Gastroesophageal sphincter (tissue), 4 donors: ENCODE measurements at regions not wholly inside any gene's neighbourhood (a gene's known extent, or its start where the extent isn't known, plus 50 kb on each side); places are given as distances from the start of the nearest gene placed in this dataset.

ENCODE experiments used
- ATAC-seq: fragments of 150-250 bp; one replicate; pipeline ENCODE4 v1.9.1; 2016; ENCODE audit warnings: mild to moderate bottlenecking, moderate library complexity
- H3K27ac ChIP-seq, 4 donors: fragments of 200-600 bp; sonication (generic) in 3 of 4; 1 replicate in 3 of 4; 2 replicates in 1 of 4; pipeline ENCODE4 v1.5.1; 2016 to 2019
- H3K27me3 ChIP-seq: fragments of 200-600 bp; sonication (generic); one replicate; pipeline ENCODE4 v1.5.1; 2019
- H3K36me3 ChIP-seq, 2 donors: fragments of 200-600 bp; sonication (generic); one replicate each; pipeline ENCODE4 v1.5.1; 2019; ENCODE audit warnings: control low read depth in 1 of 2
- H3K4me1 ChIP-seq, 3 donors: fragments of 200-600 bp; sonication (generic); 1 replicate in 2 of 3; 2 replicates in 1 of 3; pipeline ENCODE4 v1.5.1; 2016 to 2019; ENCODE audit warnings: control low read depth in 2 of 3
- H3K4me3 ChIP-seq, 2 donors: fragments of 200-600 bp; sonication (generic); one replicate each; pipeline ENCODE4 v1.5.1; 2019; ENCODE audit warnings: mild to moderate bottlenecking in 1 of 2, moderate library complexity in 1 of 2
- H3K9me3 ChIP-seq, 3 donors: fragments of 200-600 bp; sonication (generic); one replicate each; pipeline ENCODE4 v1.5.1; 2017 to 2019; ENCODE audit warnings: control low read depth in 2 of 3
- EP300 ChIP-seq: sonication (generic); formaldehyde crosslinking; IDR thresholded peaks from one replicate; pipeline ENCODE4 v1.6.1; 2017; ENCODE audit warnings: antibody characterized with exemption, mild to moderate bottlenecking
- POLR2A ChIP-seq, 2 donors: fragments of 450-650 bp; IDR thresholded peaks; one replicate each; pipeline ENCODE4 v1.6.1; 2017; ENCODE audit warnings: antibody characterized with exemption in 2 of 2, mild to moderate bottlenecking in 2 of 2, moderate library complexity in 1 of 2
- POLR2AphosphoS5 ChIP-seq: sonication (generic); formaldehyde crosslinking; IDR thresholded peaks from one replicate; pipeline ENCODE4 v1.6.1; 2017; ENCODE audit warnings: antibody characterized with exemption
- WGBS, 2 donors: methylation state at CpG; one replicate each; pipeline ENCODE4 v1.1.5; 2018; ENCODE audit warnings: low coverage in 1 of 2; 5-methylcytosine and 5-hydroxymethylcytosine counted together
- TF ChIP-seq, protein P1 (sequence below), 4 experiments: fragments of 200-600 bp in 2 of 4; fragments of 450-650 bp in 2 of 4; sonication (generic) in 1 of 4; IDR thresholded peaks; one replicate each; pipeline ENCODE4 v1.5.1; 2017 to 2019; ENCODE audit warnings: antibody characterized with exemption in 4 of 4, mild to moderate bottlenecking in 2 of 4, moderate library complexity in 2 of 4

DNA sequence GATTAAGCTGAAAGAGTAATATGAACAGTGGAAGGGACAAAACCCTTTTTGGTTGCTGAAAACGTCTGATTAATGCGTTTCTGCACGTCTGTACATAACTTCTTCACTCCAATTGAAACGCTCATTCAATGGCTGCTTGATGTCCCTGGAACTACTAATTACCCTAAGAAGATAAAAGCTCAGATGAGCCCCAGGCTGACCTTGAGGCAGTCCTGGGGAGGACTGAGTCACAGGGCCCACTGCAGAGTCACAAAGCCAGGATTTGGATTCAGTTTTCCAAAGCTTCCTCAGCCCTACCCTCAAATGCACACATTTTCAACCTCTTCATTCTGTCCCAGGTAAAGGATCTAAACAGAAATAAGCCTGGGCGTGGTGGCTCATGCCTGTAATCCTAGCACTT, 75.0 kb upstream of the FLT1 start:
- Histone ChIP-seq H3K27ac (no peak overlapping the region), H3K27me3 (no peaks in the 10 kb centered on the region), H3K9me3 (no peaks in the 10 kb centered on the region), H3K4me1 (no peaks in the 10 kb centered on the region), H3K4me3 (no peak overlapping the region), H3K36me3 (no peaks in the 10 kb centered on the region)
- TF ChIP-seq, protein P1, sequence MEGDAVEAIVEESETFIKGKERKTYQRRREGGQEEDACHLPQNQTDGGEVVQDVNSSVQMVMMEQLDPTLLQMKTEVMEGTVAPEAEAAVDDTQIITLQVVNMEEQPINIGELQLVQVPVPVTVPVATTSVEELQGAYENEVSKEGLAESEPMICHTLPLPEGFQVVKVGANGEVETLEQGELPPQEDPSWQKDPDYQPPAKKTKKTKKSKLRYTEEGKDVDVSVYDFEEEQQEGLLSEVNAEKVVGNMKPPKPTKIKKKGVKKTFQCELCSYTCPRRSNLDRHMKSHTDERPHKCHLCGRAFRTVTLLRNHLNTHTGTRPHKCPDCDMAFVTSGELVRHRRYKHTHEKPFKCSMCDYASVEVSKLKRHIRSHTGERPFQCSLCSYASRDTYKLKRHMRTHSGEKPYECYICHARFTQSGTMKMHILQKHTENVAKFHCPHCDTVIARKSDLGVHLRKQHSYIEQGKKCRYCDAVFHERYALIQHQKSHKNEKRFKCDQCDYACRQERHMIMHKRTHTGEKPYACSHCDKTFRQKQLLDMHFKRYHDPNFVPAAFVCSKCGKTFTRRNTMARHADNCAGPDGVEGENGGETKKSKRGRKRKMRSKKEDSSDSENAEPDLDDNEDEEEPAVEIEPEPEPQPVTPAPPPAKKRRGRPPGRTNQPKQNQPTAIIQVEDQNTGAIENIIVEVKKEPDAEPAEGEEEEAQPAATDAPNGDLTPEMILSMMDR (IDR thresholded peaks at IDR 0.05), result no peak
- no peak for TF ChIP-seq EP300
- TF ChIP-seq POLR2AphosphoS5, result no peak
- no peak for TF ChIP-seq POLR2A (IDR thresholded peaks at IDR 0.05)
- WGBS, 2 donors, result 82 to 85% methylated on average over 4 of the region's 5 CpGs
- ATAC-seq, result no peak

DNA sequence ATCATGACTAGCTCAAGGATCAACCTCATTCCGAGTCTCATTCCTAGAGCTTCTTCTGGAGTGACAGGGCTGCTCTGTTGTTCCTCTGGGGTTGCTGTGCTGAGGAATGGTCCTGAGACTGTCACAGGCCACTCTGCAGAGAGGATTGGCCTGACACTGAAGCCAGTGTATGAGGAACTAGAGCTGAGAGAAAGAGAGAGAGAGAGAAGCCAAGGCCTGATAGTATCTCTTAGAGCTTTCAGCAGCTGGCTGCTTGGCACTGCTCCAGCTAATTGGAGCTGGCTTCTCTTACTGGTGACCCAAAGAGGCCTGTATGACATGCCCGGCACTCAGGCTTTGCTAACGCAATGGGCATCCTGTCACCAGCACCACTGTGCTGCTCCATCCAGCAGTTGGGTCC, 73.4 kb upstream of the FLT1 start:
- no peaks in the 10 kb centered on the region for H3K9me3 ChIP-seq
- no peaks in the 10 kb centered on the region for H3K4me1 ChIP-seq
- H3K36me3 ChIP-seq, result no peaks in the 10 kb centered on the region
- no peaks in the 10 kb centered on the region for H3K27me3 ChIP-seq
- 44% methylated on average over 3 of the region's 3 CpGs; no CpG with 5 or more reads in 1 of the 2 donors for WGBS, 2 donors
- H3K4me3 ChIP-seq, result no peak overlapping the region
- TF ChIP-seq POLR2AphosphoS5, result no peak
- TF ChIP-seq, protein P1 (IDR thresholded peaks at IDR 0.05), result no peak
- no peak for TF ChIP-seq EP300
- no peak for TF ChIP-seq POLR2A (IDR thresholded peaks at IDR 0.05)
- ATAC-seq, result no peak
- H3K27ac ChIP-seq, result no peak overlapping the region

DNA sequence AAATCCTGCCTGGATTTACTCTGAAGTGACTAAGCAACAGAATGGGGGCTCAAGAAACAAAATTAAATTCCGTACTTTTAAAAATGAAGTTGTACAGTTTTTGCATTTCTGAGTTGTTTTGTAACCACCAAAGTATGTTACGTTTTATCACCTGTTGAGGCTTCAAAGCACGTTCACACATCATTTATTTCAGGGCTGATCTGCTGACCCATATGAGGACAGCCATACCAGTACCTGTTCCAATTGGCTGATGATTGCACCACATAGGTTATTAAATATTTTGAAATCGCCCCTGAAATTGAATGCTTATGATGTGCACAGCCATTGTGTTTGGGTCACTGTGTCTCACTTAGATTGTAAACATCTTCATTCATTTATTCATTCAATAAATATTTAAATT, 72.0 kb upstream of the FLT1 start:
- WGBS, 2 donors, result 73 to 86% methylated on average over 4 of the region's 4 CpGs
- no peak overlapping the region for H3K4me3 ChIP-seq
- ATAC-seq, result no peak
- no peak overlapping the region for H3K27ac ChIP-seq
- H3K36me3 ChIP-seq, result no peaks in the 10 kb centered on the region
- no peaks in the 10 kb centered on the region for H3K9me3 ChIP-seq
- H3K27me3 ChIP-seq, result no peaks in the 10 kb centered on the region
- TF ChIP-seq, protein P1 (IDR thresholded peaks at IDR 0.05), result no peak
- TF ChIP-seq EP300 (no peak), POLR2AphosphoS5 (no peak), POLR2A (IDR thresholded peaks at IDR 0.05) (no peak)
- H3K4me1 ChIP-seq, result no peaks in the 10 kb centered on the region

DNA sequence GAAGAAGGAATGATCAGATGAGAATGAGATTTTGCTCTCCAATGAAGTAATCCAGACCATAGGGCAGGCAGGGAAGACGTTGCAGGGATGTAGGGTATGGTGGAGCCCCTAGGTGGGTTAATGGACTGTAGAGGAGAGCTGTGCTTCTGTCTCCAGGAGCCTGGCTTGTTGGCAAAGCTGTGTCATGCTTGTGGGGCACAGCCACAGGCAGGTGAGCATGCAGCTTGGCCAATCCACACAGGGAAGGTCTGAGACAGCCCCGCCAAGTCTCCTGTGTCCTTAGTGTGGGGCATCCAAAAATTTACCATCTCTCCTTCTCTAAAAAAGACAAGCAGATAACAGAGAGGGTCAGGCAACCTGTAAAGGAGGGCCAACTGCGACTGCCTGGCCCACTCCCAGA, 71.4 kb upstream of the FLT1 start:
- TF ChIP-seq POLR2A (IDR thresholded peaks at IDR 0.05), result no peak
- TF ChIP-seq, protein P1 (IDR thresholded peaks at IDR 0.05), result no peak
- TF ChIP-seq POLR2AphosphoS5, result no peak
- no peak for TF ChIP-seq EP300
- no peak for ATAC-seq
- no peak overlapping the region for H3K4me3 ChIP-seq
- no peaks in the 10 kb centered on the region for H3K36me3 ChIP-seq
- no peaks in the 10 kb centered on the region for H3K9me3 ChIP-seq
- no peak overlapping the region for H3K27ac ChIP-seq
- H3K4me1 ChIP-seq, result no peaks in the 10 kb centered on the region
- 70 to 86% methylated on average over 2 to 3 of the region's 3 CpGs for WGBS, 2 donors
- no peaks in the 10 kb centered on the region for H3K27me3 ChIP-seq

DNA sequence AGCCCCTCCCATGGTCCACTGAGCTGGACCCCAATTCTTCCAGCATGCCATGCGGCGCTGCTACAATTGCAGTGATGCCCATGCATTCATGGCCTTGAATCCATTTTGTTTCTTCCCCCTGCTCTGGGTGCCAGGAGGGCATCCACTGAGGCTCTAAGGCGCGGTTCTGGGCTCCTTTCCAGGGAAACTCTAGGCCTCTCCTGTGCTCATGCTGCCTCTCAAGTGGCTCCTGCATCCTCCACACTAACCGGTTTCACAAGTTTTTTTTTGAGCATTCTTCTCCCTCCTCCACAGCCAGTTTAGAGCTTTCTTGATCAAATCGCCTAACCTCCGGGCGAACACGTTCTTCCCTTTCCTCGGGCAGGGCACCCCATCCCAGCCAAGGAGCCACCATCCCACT, 69.1 kb upstream of the FLT1 start:
- H3K36me3 ChIP-seq, result no peaks in the 10 kb centered on the region
- TF ChIP-seq POLR2A (IDR thresholded peaks at IDR 0.05) (no peak), EP300 (no peak), POLR2AphosphoS5 (no peak)
- TF ChIP-seq, protein P1 (IDR thresholded peaks at IDR 0.05), result no peak
- H3K4me1 ChIP-seq, result no peaks in the 10 kb centered on the region
- H3K4me3 ChIP-seq, result no peak overlapping the region
- ATAC-seq, result no peak
- H3K9me3 ChIP-seq, result no peaks in the 10 kb centered on the region
- WGBS, 2 donors, result 64 to 81% methylated on average over 5 to 7 of the region's 10 CpGs
- no peak overlapping the region for H3K27ac ChIP-seq
- H3K27me3 ChIP-seq, result no peaks in the 10 kb centered on the region
